VCaP (cell line): ENCODE measurements at regions not wholly inside any gene's neighbourhood (a gene's known extent, or its start where the extent isn't known, plus 50 kb on each side); places are given as distances from the start of the nearest gene placed in this dataset.

Experiments used
- H3K27ac ChIP-seq: fragments of 450-650 bp; 2 replicates; pipeline ENCODE4 v1.5.1; 2017
- CTCF ChIP-seq: fragments of 450-650 bp; conservative IDR thresholded peaks from 2 replicates; pipeline ENCODE4 v1.5.1; 2017; ENCODE audit warnings: mild to moderate bottlenecking, moderate library complexity

- no peak overlapping the region for H3K27ac ChIP-seq
- no peak for TF ChIP-seq CTCF
Measured at GRCh38 chr5:145084834-145085233, 750.3 kb downstream of the PRELID2 start.

DNA sequence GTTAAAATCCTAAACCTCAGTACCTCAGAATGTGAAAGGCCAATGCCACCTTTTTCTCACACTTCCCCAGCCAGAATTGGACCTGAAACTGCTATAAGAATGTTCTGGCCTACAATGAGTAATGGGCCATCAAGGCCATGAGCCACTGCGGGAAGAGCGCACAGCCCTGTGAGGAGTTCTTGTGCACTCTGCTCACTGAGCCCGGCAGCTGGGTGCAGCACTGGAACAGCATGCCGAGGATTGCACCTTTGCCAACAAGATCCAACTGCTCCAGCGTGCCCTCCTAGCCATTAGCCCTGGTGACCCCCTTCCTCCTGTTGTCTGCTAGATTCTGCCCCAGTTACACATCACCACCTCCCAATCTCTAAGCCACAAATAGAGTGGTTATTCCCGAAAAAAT is 758.1 kb downstream of the PRELID2 start:
- no peak for TF ChIP-seq CTCF
- no peak overlapping the region for H3K27ac ChIP-seq

GRCh38 chr5:145076040-145076439 is 759.1 kb downstream of the PRELID2 start:
- no peak overlapping the region for H3K27ac ChIP-seq
- TF ChIP-seq CTCF, result no peak

- no peak for TF ChIP-seq CTCF
- H3K27ac ChIP-seq, result no peak overlapping the region
Measured at GRCh38 chr5:145072889-145073288, 762.3 kb downstream of the PRELID2 start.

DNA sequence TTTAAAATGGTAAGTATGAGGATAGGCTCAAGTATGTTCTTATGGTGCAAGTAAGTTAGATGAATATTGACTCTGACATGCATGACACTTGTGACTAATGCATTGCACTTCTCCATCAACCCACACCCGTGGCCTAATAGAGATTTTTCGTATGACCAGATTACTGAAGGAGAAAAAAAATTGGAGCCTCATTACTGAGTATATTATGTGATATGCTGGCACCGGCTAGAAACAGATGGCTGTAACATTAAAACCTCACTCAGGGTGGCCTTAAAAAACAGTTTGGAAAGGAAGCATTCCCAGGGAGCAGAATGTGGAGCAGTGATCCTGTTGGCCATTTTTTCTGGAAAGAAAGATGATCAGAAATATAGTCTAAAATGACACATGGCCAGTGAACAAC is 766.4 kb downstream of the PRELID2 start:
- H3K27ac ChIP-seq, result no peak overlapping the region
- TF ChIP-seq CTCF, result no peak

DNA sequence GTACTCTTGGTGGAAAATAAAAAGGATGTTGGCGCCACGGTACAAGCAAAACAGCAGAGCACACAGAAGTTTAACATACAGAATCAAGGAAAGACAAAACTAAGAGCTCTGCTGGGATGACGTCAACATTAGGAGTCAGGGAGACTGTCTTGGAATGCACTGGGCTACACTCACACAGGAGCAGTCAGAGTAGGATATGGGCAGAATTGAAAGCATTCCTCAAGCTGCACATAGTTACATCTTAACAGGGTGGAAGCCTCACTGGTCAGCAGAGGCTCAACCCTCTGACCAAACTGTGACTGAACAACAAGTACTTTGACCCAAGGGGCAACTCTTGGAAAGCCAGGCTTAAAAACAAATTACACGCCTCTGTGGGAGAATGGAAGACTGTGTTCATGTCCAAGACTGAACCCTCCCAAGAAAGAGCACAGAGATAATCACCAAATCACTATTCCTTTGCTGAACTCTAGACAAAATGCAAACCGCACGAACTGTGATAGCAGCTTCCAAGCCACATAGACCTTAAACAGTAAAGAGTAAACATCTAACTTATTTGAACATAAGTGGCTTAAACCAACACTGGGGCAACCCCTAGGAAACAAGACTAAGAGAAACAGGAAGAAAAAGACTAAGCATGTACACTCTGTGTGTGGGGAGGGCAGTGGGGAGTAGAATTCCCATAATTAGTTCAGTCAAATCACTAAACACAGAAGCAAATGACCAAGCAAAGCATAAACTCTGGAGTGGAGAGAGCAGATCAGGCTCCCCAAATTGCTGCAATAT is 772.7 kb downstream of the PRELID2 start:
- H3K27ac ChIP-seq, result no peak overlapping the region
- no peak for TF ChIP-seq CTCF

DNA sequence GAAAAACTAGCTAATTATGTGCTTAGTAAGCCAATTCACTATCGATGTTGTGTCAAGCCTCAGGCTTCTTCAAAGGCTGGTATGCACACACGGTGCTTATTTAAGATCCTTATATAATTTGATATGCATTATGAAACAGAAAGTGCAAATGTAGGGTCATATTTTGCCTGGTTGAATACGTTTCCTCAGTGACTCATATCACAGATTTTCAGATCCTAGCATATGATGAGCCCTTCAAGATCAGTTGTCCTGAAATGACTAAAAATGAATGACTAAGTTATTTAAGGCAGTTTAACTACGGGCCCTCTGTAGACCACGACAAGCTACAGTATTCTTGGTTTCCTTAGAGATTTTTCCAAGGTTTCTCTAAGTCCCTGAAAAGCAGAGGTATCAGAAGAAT is 778.3 kb downstream of the PRELID2 start:
- no peak overlapping the region for H3K27ac ChIP-seq
- no peak for TF ChIP-seq CTCF
